T-helper 2 cell treated with Interferon-gamma antibody and Interleukin-4, amounts not matched to agents 5 μg/mL and 100 μg/mL, for 36 hours (primary cell): ENCODE measurements at regions not wholly inside any gene's neighbourhood (a gene's known extent, or its start where the extent isn't known, plus 50 kb on each side); places are given as distances from the start of the nearest gene placed in this dataset.
"Not testable (repeated sequence)": the region's sequence is repeated elsewhere in the genome, so short reads cannot be mapped to it uniquely, and the experiment has no call there.

Source experiments
- DNase-seq: peaks from one replicate; pipeline ENCODE4 v3.0.0; 2021; ENCODE audit warnings: low spot score
- H3K27ac Mint-ChIP-seq: one replicate; pipeline ENCODE4 v1.8.0; 2021; ENCODE audit warnings: mild to moderate bottlenecking, mixed read lengths
- H3K27me3 Mint-ChIP-seq: one replicate; pipeline ENCODE4 v1.8.0; 2021; ENCODE audit warnings: low read depth, mixed read lengths
- H3K36me3 Mint-ChIP-seq: one replicate; pipeline ENCODE4 v1.8.0; 2021; ENCODE audit warnings: low read depth, mixed read lengths
- H3K4me1 Mint-ChIP-seq: one replicate; pipeline ENCODE4 v1.8.0; 2021; ENCODE audit warnings: low read depth, mixed read lengths
- H3K4me3 Mint-ChIP-seq: one replicate; pipeline ENCODE4 v1.8.0; 2022; ENCODE audit warnings: mild to moderate bottlenecking, moderate library complexity, mixed read lengths
- H3K9me3 Mint-ChIP-seq: one replicate; pipeline ENCODE4 v1.8.0; 2021; ENCODE audit warnings: mixed read lengths

DNA sequence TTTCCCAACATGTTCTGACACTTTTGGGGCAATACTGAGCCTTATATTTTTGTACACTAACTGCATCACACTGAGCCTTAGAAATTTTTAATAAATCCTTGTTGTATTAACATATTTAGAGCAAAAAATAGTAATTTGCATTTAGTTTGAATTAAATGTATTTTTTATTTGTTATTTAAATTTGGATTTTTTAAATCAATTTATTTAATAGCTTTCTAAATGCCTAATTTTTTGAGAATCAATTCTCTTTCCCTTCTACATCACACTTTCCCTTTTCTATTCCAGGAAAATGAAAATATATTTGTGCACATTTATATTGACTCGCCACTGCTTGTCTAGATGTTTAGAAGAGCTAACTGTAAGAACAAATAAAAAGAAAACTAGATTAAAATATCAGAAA lies 414.6 kb upstream of the POM121L12 start:
- no peak for DNase-seq
- H3K4me3 Mint-ChIP-seq = no peak overlapping the region
- H3K4me1 Mint-ChIP-seq = no peaks in the 10 kb centered on the region
- no peak overlapping the region for H3K27ac Mint-ChIP-seq
- peaks cover 19% of the 10 kb centered on the region for H3K9me3 Mint-ChIP-seq
- H3K36me3 Mint-ChIP-seq = no peaks in the 10 kb centered on the region
- H3K27me3 Mint-ChIP-seq = no peaks in the 10 kb centered on the region

GRCh38 chr7:52616552-52616951 lies 418.9 kb upstream of the POM121L12 start:
- Mint-ChIP-seq H3K27ac (no peak overlapping the region), H3K36me3 (no peaks in the 10 kb centered on the region), H3K27me3 (no peaks in the 10 kb centered on the region), H3K4me1 (no peaks in the 10 kb centered on the region), H3K9me3 (peaks cover 24% of the 10 kb centered on the region), H3K4me3 (no peak overlapping the region)
- DNase-seq = no peak

- Mint-ChIP-seq H3K4me3 (no peak overlapping the region), H3K4me1 (no peaks in the 10 kb centered on the region), H3K36me3 (no peaks in the 10 kb centered on the region), H3K27me3 (no peaks in the 10 kb centered on the region), H3K9me3 (peaks cover 32% of the 10 kb centered on the region), H3K27ac (no peak overlapping the region)
- DNase-seq = no peak
Observed at GRCh38 chr7:52615021-52615695, 420.3 kb upstream of the POM121L12 start.

GRCh38 chr7:52609511-52609910 lies 425.9 kb upstream of the POM121L12 start:
- Mint-ChIP-seq H3K27me3 (no peaks in the 10 kb centered on the region), H3K27ac (no peak overlapping the region), H3K9me3 (peaks cover 36% of the 10 kb centered on the region), H3K4me3 (no peak overlapping the region), H3K4me1 (no peaks in the 10 kb centered on the region), H3K36me3 (no peaks in the 10 kb centered on the region)
- no peak for DNase-seq

DNA sequence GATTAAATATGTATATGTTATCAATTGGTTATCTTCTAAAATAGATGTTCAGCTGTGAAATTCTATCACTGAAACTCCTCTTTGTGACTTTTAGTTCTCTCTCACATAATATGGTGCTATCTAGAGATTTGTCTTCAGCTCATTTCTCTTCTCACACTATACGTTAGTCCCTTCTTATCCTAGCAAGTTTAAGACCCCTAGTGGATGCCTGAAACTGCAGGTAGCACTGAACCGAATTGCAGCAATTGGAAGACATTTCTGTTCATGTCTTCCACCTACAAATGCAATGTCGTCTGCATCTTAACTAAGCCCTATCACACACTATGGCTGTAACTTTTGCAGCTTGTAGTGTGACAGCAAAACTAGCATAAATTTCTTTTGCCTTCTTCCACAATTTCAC lies 442.7 kb upstream of the POM121L12 start:
- no peak overlapping the region for H3K4me3 Mint-ChIP-seq
- DNase-seq = no peak
- H3K9me3 Mint-ChIP-seq = peaks cover 26% of the 10 kb centered on the region
- H3K27me3 Mint-ChIP-seq = no peaks in the 10 kb centered on the region
- no peaks in the 10 kb centered on the region for H3K4me1 Mint-ChIP-seq
- no peaks in the 10 kb centered on the region for H3K36me3 Mint-ChIP-seq
- H3K27ac Mint-ChIP-seq = no peak overlapping the region

DNA sequence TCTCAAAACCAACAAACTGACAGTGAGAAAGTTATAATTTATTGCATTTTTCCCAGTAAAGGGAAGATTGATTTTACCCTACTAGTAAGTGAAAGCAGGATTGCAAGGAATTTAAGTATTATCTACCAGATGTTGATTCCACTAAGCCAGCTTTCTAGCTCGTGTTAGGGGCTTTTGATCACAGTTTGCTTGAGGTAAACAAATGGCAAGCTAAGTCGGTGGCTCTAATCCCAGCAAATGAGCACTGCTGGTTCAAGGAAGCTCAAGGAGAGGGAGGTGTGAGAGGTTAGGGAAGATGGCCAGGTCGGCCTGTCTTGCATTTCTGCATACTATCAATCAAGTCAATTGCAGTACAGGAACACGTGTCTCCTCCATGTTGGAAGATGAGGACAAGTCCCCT lies 448.7 kb upstream of the POM121L12 start:
- H3K4me3 Mint-ChIP-seq = no peak overlapping the region
- no peaks in the 10 kb centered on the region for H3K4me1 Mint-ChIP-seq
- no peaks in the 10 kb centered on the region for H3K36me3 Mint-ChIP-seq
- peaks cover 15% of the 10 kb centered on the region for H3K9me3 Mint-ChIP-seq
- no peak for DNase-seq
- H3K27ac Mint-ChIP-seq = no peak overlapping the region
- no peaks in the 10 kb centered on the region for H3K27me3 Mint-ChIP-seq

- no peaks in the 10 kb centered on the region for H3K4me1 Mint-ChIP-seq
- no peak overlapping the region for H3K4me3 Mint-ChIP-seq
- no peaks in the 10 kb centered on the region for H3K36me3 Mint-ChIP-seq
- no peak overlapping the region for H3K27ac Mint-ChIP-seq
- no peaks in the 10 kb centered on the region for H3K27me3 Mint-ChIP-seq
- peaks cover 17% of the 10 kb centered on the region for H3K9me3 Mint-ChIP-seq
- DNase-seq = no peak
Observed at GRCh38 chr7:52584041-52584440, 451.4 kb upstream of the POM121L12 start.

GRCh38 chr7:52573141-52573540 lies 462.3 kb upstream of the POM121L12 start:
- not testable (repeated sequence) for H3K27ac Mint-ChIP-seq, H3K36me3 Mint-ChIP-seq, DNase-seq, H3K4me1 Mint-ChIP-seq, H3K9me3 Mint-ChIP-seq, H3K4me3 Mint-ChIP-seq, H3K27me3 Mint-ChIP-seq

DNA sequence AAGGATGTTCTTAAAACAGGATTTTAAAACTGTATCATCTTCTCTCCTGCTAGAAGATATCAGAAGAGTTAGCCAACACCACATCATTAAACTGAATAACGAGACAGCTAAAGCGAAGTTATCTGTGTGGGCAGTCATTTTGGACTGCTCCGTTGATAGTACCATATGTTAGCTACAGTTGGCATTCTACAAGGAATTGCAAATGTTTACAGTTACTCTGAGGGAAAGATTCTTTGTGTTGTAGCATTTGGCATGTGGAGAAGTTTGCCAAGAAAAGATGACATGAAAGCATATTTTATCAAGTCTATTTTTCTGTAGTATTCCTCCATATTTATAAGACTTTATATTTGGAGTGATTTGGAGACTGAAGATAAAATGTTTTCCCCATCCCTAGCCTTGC lies 464.4 kb upstream of the POM121L12 start:
- no peak for DNase-seq
- Mint-ChIP-seq H3K27ac (no peak overlapping the region), H3K4me3 (no peak overlapping the region), H3K27me3 (no peaks in the 10 kb centered on the region), H3K4me1 (no peaks in the 10 kb centered on the region), H3K9me3 (peaks cover 9% of the 10 kb centered on the region), H3K36me3 (no peaks in the 10 kb centered on the region)

DNA sequence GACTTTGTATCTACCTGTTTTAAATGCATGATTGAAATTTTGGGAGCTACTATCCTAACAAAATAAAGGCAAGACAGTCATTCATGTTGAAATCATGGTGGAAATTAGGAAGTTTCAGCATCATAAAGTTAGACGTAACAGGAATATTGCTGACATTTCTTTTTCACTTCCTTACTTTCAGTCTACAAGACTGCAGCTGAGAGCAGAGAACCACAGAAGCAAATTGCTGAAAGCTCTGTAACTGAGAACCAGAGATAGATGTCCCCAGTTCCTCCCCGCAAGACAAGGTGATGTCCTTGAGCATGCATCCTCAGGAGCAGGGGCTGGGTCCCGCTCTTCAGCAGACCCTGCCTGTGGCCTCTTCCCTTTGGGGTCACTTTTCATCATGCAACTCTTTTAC lies 466.3 kb upstream of the POM121L12 start:
- Mint-ChIP-seq H3K27ac (no peak overlapping the region), H3K27me3 (no peaks in the 10 kb centered on the region), H3K4me3 (no peak overlapping the region), H3K36me3 (no peaks in the 10 kb centered on the region), H3K9me3 (peaks cover 10% of the 10 kb centered on the region), H3K4me1 (no peaks in the 10 kb centered on the region)
- no peak for DNase-seq

DNA sequence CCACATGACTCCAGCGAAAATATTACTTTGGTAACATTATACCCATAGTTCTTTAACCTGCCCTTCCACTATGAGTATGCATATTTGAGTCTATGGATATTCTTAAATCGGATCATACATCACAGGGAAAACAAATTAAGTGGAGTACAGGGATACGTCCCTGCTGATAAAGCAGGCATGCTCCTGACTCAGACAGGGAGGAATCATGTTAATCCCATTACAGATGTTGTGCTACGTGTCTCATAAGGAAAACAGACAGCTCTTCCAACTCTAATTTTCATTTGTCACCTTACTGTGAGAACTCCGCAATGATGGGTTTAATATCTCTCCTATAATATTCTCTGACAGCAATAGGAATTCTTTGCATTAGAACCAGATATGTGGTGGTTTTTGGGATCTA lies 469.5 kb upstream of the POM121L12 start:
- peaks cover 34% of the 10 kb centered on the region for H3K9me3 Mint-ChIP-seq
- no peaks in the 10 kb centered on the region for H3K4me1 Mint-ChIP-seq
- H3K27ac Mint-ChIP-seq = no peak overlapping the region
- DNase-seq = no peak
- no peaks in the 10 kb centered on the region for H3K36me3 Mint-ChIP-seq
- H3K4me3 Mint-ChIP-seq = no peak overlapping the region
- no peaks in the 10 kb centered on the region for H3K27me3 Mint-ChIP-seq

GRCh38 chr7:52555805-52556204 lies 479.6 kb upstream of the POM121L12 start:
- Mint-ChIP-seq H3K27ac (no peak overlapping the region), H3K27me3 (no peaks in the 10 kb centered on the region), H3K9me3 (peaks cover 41% of the 10 kb centered on the region), H3K4me1 (no peaks in the 10 kb centered on the region), H3K4me3 (no peak overlapping the region), H3K36me3 (no peaks in the 10 kb centered on the region)
- DNase-seq = no peak

DNA sequence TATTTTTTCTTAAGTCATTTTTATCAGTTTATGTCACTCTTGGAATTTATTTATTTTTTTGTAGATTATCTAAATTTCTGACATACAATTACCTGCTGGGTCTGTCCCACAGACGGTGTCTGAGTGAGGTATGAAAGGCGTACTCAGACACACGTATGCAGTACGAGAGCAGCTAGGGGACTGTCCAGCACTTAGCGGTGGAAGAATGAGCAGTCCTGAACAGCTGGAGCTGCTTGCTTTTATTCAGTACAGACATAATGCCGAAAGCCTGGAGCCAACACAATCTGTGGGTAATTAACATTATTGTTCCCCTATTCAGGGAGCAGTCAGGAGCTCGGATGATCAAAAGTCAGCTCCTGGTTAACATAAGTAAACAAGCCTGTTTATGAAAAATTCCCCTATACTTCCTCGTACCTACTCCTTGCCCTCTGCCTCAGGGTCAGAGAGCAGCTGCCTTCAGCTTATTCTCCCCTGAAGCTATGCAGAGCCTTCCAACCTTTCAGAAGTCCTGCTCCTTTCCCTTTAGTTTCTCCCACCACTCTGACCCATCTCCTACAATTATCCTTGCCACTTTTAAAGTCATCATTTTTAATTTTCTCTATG lies 488.0 kb upstream of the POM121L12 start:
- DNase-seq = no peak
- Mint-ChIP-seq H3K27me3 (no peaks in the 10 kb centered on the region), H3K4me3 (no peak overlapping the region), H3K27ac (no peak overlapping the region), H3K36me3 (no peaks in the 10 kb centered on the region), H3K4me1 (no peaks in the 10 kb centered on the region), H3K9me3 (peaks cover 32% of the 10 kb centered on the region)

DNA sequence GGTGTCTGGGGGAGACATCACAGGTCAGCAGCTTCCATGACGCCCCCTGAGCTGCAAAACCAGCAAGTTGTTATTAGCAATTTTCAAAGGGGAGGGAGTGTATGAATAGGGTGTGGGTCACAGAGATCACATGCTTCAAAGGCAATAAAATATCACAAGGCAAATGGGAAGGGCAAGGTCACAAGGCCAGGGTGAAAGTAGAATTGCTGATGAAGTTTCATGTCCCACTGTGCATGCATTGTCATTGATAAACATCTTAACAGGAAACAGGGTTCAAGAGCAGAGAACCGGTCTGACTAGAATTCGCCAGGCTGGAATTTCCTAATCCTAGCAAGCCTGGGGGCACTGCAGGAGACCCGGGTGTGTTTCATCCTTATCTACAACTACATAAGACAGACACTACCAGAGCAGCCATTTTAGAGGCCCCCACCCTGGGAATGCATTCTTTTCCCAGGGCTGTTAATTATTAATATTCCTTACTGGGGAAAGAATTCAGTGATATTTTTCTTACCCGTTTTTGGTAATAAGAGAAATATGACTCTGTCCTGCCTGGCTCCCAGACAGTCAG lies 494.2 kb upstream of the POM121L12 start:
- H3K36me3 Mint-ChIP-seq, DNase-seq, H3K4me3 Mint-ChIP-seq, H3K27ac Mint-ChIP-seq, H3K27me3 Mint-ChIP-seq, H3K4me1 Mint-ChIP-seq: not testable (repeated sequence)
- peaks cover 26% of the 10 kb centered on the region for H3K9me3 Mint-ChIP-seq

- Mint-ChIP-seq H3K4me1 (no peaks in the 10 kb centered on the region), H3K36me3 (no peaks in the 10 kb centered on the region), H3K27me3 (no peaks in the 10 kb centered on the region), H3K27ac (no peak overlapping the region), H3K9me3 (peaks cover 24% of the 10 kb centered on the region), H3K4me3 (no peak overlapping the region)
- DNase-seq = no peak
Observed at GRCh38 chr7:52540041-52540440, 495.4 kb upstream of the POM121L12 start.
